ENCODE measurements at regions not wholly inside any gene's neighbourhood (a gene's known extent, or its start where the extent isn't known, plus 50 kb on each side); places are given as distances from the start of the nearest gene placed in this dataset.

GRCh38 chr18:65422544-65423136 is 328.2 kb upstream of the CDH7 start:
- TF ChIP-seq, protein P1, sequence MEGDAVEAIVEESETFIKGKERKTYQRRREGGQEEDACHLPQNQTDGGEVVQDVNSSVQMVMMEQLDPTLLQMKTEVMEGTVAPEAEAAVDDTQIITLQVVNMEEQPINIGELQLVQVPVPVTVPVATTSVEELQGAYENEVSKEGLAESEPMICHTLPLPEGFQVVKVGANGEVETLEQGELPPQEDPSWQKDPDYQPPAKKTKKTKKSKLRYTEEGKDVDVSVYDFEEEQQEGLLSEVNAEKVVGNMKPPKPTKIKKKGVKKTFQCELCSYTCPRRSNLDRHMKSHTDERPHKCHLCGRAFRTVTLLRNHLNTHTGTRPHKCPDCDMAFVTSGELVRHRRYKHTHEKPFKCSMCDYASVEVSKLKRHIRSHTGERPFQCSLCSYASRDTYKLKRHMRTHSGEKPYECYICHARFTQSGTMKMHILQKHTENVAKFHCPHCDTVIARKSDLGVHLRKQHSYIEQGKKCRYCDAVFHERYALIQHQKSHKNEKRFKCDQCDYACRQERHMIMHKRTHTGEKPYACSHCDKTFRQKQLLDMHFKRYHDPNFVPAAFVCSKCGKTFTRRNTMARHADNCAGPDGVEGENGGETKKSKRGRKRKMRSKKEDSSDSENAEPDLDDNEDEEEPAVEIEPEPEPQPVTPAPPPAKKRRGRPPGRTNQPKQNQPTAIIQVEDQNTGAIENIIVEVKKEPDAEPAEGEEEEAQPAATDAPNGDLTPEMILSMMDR (IDR thresholded peaks at IDR 0.05; ENCODE audit: low read depth, low read length) = no peak
- TF ChIP-seq EZH2phosphoT487 (IDR thresholded peaks at IDR 0.05; ENCODE audit: low read depth) = no peak

Measured in OCI-LY3 (cell line).